Keratinocyte (primary cell): ENCODE measurements at regions not wholly inside any gene's neighbourhood (a gene's known extent, or its start where the extent isn't known, plus 50 kb on each side); places are given as distances from the start of the nearest gene placed in this dataset.

Experiments used
- DNase-seq: peaks from one replicate; pipeline ENCODE4 v3.0.0-alpha.2; 2011; ENCODE audit warnings: low read depth, missing footprints, low spot score
- FAIRE-seq: peaks from 2 replicates; lab custom pipeline; 2011; peaks lifted over from hg19 to GRCh38; lab: Jason Lieb, UNC
- H2AFZ ChIP-seq: 2 replicates; pipeline ENCODE4 v1.6.0; 2012; ENCODE audit warnings: low read length, control low read depth, inconsistent platforms; ENCODE audit not compliant: control insufficient read depth
- H3K27ac ChIP-seq: 2 replicates; pipeline ENCODE4 v1.5.1; 2011; ENCODE audit warnings: low read length; ENCODE audit not compliant: control insufficient read depth, insufficient read depth
- H3K27me3 ChIP-seq: 3 replicates; pipeline ENCODE4 v1.6.0; 2011; ENCODE audit warnings: low read length; ENCODE audit not compliant: control insufficient read depth, insufficient read depth; ENCODE audit errors: extremely low read depth
- H3K36me3 ChIP-seq, 2 experiments: 2 replicates in 1 of 2; 3 replicates in 1 of 2; pipeline ENCODE4 v1.5.1; 2011; ENCODE audit warnings: low read length in 2 of 2, mild to moderate bottlenecking in 1 of 2; ENCODE audit not compliant: control insufficient read depth in 2 of 2, insufficient read depth in 2 of 2; ENCODE audit errors: extremely low read depth in 1 of 2
- H3K4me1 ChIP-seq: 3 replicates; pipeline ENCODE4 v1.5.1; 2011; ENCODE audit warnings: low read length; ENCODE audit not compliant: control insufficient read depth, insufficient read depth; ENCODE audit errors: extremely low read depth
- H3K4me2 ChIP-seq: 3 replicates; pipeline ENCODE4 v1.6.0; 2011; ENCODE audit warnings: low read depth, low read length; ENCODE audit not compliant: control insufficient read depth, insufficient read depth; ENCODE audit errors: extremely low read depth
- H3K4me3 ChIP-seq, 3 experiments: fragments of 200-600 bp in 1 of 3; sonication (generic) in 1 of 3; 2 replicates in 2 of 3; 3 replicates in 1 of 3; pipeline ENCODE4 v1.5.1; 2011 to 2016; ENCODE audit warnings: low read length in 3 of 3, mild to moderate bottlenecking in 3 of 3, control low read depth in 2 of 3, inconsistent platforms in 1 of 3, low read depth in 1 of 3, mixed read lengths in 1 of 3, mixed run types in 1 of 3, moderate library complexity in 1 of 3; ENCODE audit not compliant: control insufficient read depth in 2 of 3, insufficient read depth in 2 of 3; ENCODE audit errors: extremely low read depth in 1 of 3
- H3K79me2 ChIP-seq: 2 replicates; pipeline ENCODE4 v1.6.0; 2012; ENCODE audit warnings: low read length; ENCODE audit not compliant: control insufficient read depth, insufficient read depth
- H3K9ac ChIP-seq: 3 replicates; pipeline ENCODE4 v1.6.0; 2011; ENCODE audit warnings: low read length; ENCODE audit not compliant: control insufficient read depth, insufficient read depth; ENCODE audit errors: extremely low read depth
- H3K9me1 ChIP-seq: 3 replicates; pipeline ENCODE4 v1.6.0; 2011; ENCODE audit warnings: low read length; ENCODE audit not compliant: control insufficient read depth, insufficient read depth; ENCODE audit errors: extremely low read depth
- H3K9me3 ChIP-seq: 2 replicates; pipeline ENCODE4 v1.5.1; 2012; ENCODE audit warnings: low read depth, low read length; ENCODE audit not compliant: control insufficient read depth
- H4K20me1 ChIP-seq: 3 replicates; pipeline ENCODE4 v1.6.0; 2011; ENCODE audit warnings: low read length; ENCODE audit not compliant: control insufficient read depth, insufficient read depth; ENCODE audit errors: extremely low read depth
- CTCF ChIP-seq, 3 experiments: IDR thresholded peaks in 1 of 3; conservative IDR thresholded peaks in 1 of 3; optimal IDR thresholded peaks in 1 of 3; 2 replicates in 2 of 3; 3 replicates in 1 of 3; pipeline versions ENCODE3 to v1.5.1; 2011; ENCODE audit warnings: low read length in 3 of 3, mild to moderate bottlenecking in 3 of 3, moderate library complexity in 2 of 3, control low read depth in 1 of 3, inconsistent platforms in 1 of 3; ENCODE audit not compliant: insufficient read depth in 2 of 3; ENCODE audit errors: extremely low read depth in 1 of 3
- EZH2 ChIP-seq: IDR thresholded peaks from one replicate; pipeline ENCODE4 v1.6.1; 2012; ENCODE audit warnings: inconsistent platforms, mild to moderate bottlenecking, low read length, moderate library complexity
- dilution Hi-C: fragments of 300-500 bp; cut with MboI; formaldehyde crosslinking; loops from one replicate; pipeline ENCODE4 v1.7.0; 2020; ENCODE audit warnings: low sequenced_read_pairs; ENCODE audit not compliant: extremely low pct_ligation_motif_present

- dilution Hi-C loops = no loop called here
- no peak overlapping the region for H3K4me3 ChIP-seq
- DNase-seq = no peak
- H3K4me2 ChIP-seq = no peak overlapping the region
- H3K9me1 ChIP-seq = no peaks in the 10 kb centered on the region
- H3K9ac ChIP-seq = no peak overlapping the region
- H3K79me2 ChIP-seq = no peaks in the 10 kb centered on the region
- no peak overlapping the region for H3K27ac ChIP-seq
- H3K9me3 ChIP-seq = no peaks in the 10 kb centered on the region
- FAIRE-seq = no peak
- H4K20me1 ChIP-seq = no peaks in the 10 kb centered on the region
- no peaks in the 10 kb centered on the region for H3K27me3 ChIP-seq
- no peaks in the 10 kb centered on the region for H3K4me1 ChIP-seq
- no peaks in the 10 kb centered on the region for H3K36me3 ChIP-seq
- TF ChIP-seq EZH2 = no peak
- no peak for TF ChIP-seq CTCF (optimal IDR thresholded peaks at IDR 0.05 in 1 of 3, IDR thresholded peaks at IDR 0.05 in 1 of 3, conservative IDR thresholded peaks at IDR 0.05 in 1 of 3; ENCODE audit: extremely low read depth in 1 of 3, insufficient read depth in 2 of 3, low read length in 3 of 3)
- no peak overlapping the region for H2AFZ ChIP-seq
These were observed 1747.9 kb upstream of the SPRY2 start for GRCh38 chr13:82088781-82089180.

GRCh38 chr13:82076496-82076895 is 1735.6 kb upstream of the SPRY2 start:
- no peak overlapping the region for H2AFZ ChIP-seq
- H3K9ac ChIP-seq = no peak overlapping the region
- DNase-seq = no peak
- H3K27me3 ChIP-seq = no peaks in the 10 kb centered on the region
- H3K9me3 ChIP-seq = no peaks in the 10 kb centered on the region
- dilution Hi-C loops = no loop called here
- H3K4me3 ChIP-seq = no peak overlapping the region
- H3K4me1 ChIP-seq = no peaks in the 10 kb centered on the region
- H3K9me1 ChIP-seq = no peaks in the 10 kb centered on the region
- H4K20me1 ChIP-seq = no peaks in the 10 kb centered on the region
- H3K4me2 ChIP-seq = no peak overlapping the region
- no peak for TF ChIP-seq EZH2
- TF ChIP-seq CTCF (optimal IDR thresholded peaks at IDR 0.05 in 1 of 3, IDR thresholded peaks at IDR 0.05 in 1 of 3, conservative IDR thresholded peaks at IDR 0.05 in 1 of 3; ENCODE audit: extremely low read depth in 1 of 3, insufficient read depth in 2 of 3, low read length in 3 of 3) = no peak
- no peaks in the 10 kb centered on the region for H3K36me3 ChIP-seq
- FAIRE-seq = no peak
- no peaks in the 10 kb centered on the region for H3K79me2 ChIP-seq
- H3K27ac ChIP-seq = no peak overlapping the region
